HEK293 (cell line): ENCODE measurements at regions not wholly inside any gene's neighbourhood (a gene's known extent, or its start where the extent isn't known, plus 50 kb on each side); places are given as distances from the start of the nearest gene placed in this dataset.

Source experiments
- FEZF1 ChIP-seq: fragments of 450-650 bp; formaldehyde crosslinking; IDR thresholded peaks from 2 replicates; pipeline ENCODE4 v1.5.1; 2016; ENCODE audit warnings: missing biosample characterization, missing genetic modification characterization
- PATZ1 ChIP-seq: fragments of 450-650 bp; formaldehyde crosslinking; IDR thresholded peaks from 2 replicates; pipeline ENCODE4 v1.5.1; 2016; ENCODE audit warnings: missing biosample characterization, missing genetic modification characterization
- PRDM10 ChIP-seq: fragments of 450-650 bp; formaldehyde crosslinking; IDR thresholded peaks from 2 replicates; pipeline ENCODE4 v1.5.1; 2016; ENCODE audit warnings: missing biosample characterization, missing genetic modification characterization
- PRDM4 ChIP-seq: fragments of 450-650 bp; formaldehyde crosslinking; IDR thresholded peaks from 2 replicates; pipeline ENCODE4 v1.5.1; 2017; ENCODE audit warnings: missing biosample characterization, missing genetic modification characterization
- SCRT1 ChIP-seq: fragments of 450-650 bp; formaldehyde crosslinking; IDR thresholded peaks from 2 replicates; pipeline ENCODE4 v1.5.1; 2016; ENCODE audit warnings: missing biosample characterization, missing genetic modification characterization, borderline replicate concordance
- SETDB1 ChIP-seq: IDR thresholded peaks from one replicate; pipeline ENCODE4 v1.6.1; 2017; ENCODE audit warnings: mild to moderate bottlenecking, low read length, moderate library complexity, mixed read lengths; ENCODE audit not compliant: insufficient read length
- TCF7L2 ChIP-seq: IDR thresholded peaks from 2 replicates; pipeline ENCODE4 v1.6.1; 2011; ENCODE audit warnings: low read depth, mild to moderate bottlenecking, inconsistent platforms, low read length, moderate library complexity, borderline replicate concordance
- ZBTB6 ChIP-seq: fragments of 450-650 bp; formaldehyde crosslinking; IDR thresholded peaks from 2 replicates; pipeline ENCODE4 v1.5.1; 2017; ENCODE audit warnings: missing biosample characterization, missing genetic modification characterization
- ZFP37 ChIP-seq: fragments of 450-650 bp; formaldehyde crosslinking; IDR thresholded peaks from 2 replicates; pipeline ENCODE4 v1.5.1; 2016; ENCODE audit warnings: missing biosample characterization, missing genetic modification characterization
- ZIC2 ChIP-seq: fragments of 450-650 bp; formaldehyde crosslinking; IDR thresholded peaks from 2 replicates; pipeline ENCODE4 v1.5.1; 2016; ENCODE audit warnings: missing biosample characterization, missing genetic modification characterization
- ZNF121 ChIP-seq: fragments of 450-650 bp; formaldehyde crosslinking; IDR thresholded peaks from 2 replicates; pipeline ENCODE4 v1.5.1; 2016; ENCODE audit warnings: missing biosample characterization, missing genetic modification characterization
- ZNF157 ChIP-seq: fragments of 450-650 bp; formaldehyde crosslinking; IDR thresholded peaks from 2 replicates; pipeline ENCODE4 v1.5.1; 2016; ENCODE audit warnings: missing biosample characterization, missing genetic modification characterization
- ZNF274 ChIP-seq, 2 experiments: fragments of 200-500 bp in 1 of 2; fragments of 450-650 bp in 1 of 2; sonication (Bioruptor generic) in 1 of 2; formaldehyde crosslinking in 1 of 2; IDR thresholded peaks; 2 replicates each; pipeline versions ENCODE4 v1.5.1 to v1.6.1; 2014 to 2016; ENCODE audit warnings: borderline replicate concordance in 1 of 2, inconsistent platforms in 1 of 2, low read length in 1 of 2, missing biosample characterization in 1 of 2, missing genetic modification characterization in 1 of 2
- ZNF280C ChIP-seq: fragments of 450-650 bp; formaldehyde crosslinking; IDR thresholded peaks from 2 replicates; pipeline ENCODE4 v1.5.1; 2016; ENCODE audit warnings: missing biosample characterization, missing genetic modification characterization
- ZNF350 ChIP-seq: fragments of 450-650 bp; formaldehyde crosslinking; IDR thresholded peaks from 2 replicates; pipeline ENCODE4 v1.5.0; 2017; ENCODE audit warnings: missing biosample characterization, mild to moderate bottlenecking, missing genetic modification characterization
- ZNF362 ChIP-seq: fragments of 450-650 bp; formaldehyde crosslinking; IDR thresholded peaks from 2 replicates; pipeline ENCODE4 v1.5.1; 2016; ENCODE audit warnings: missing biosample characterization, missing genetic modification characterization
- ZNF423 ChIP-seq: fragments of 450-650 bp; formaldehyde crosslinking; IDR thresholded peaks from 2 replicates; pipeline ENCODE4 v1.5.1; 2016; ENCODE audit warnings: missing biosample characterization, missing genetic modification characterization
- ZNF449 ChIP-seq: fragments of 450-650 bp; formaldehyde crosslinking; IDR thresholded peaks from 2 replicates; pipeline ENCODE4 v1.5.1; 2017; ENCODE audit warnings: missing biosample characterization, mild to moderate bottlenecking, missing genetic modification characterization, moderate library complexity
- ZNF501 ChIP-seq: fragments of 450-650 bp; formaldehyde crosslinking; IDR thresholded peaks from 2 replicates; pipeline ENCODE4 v1.5.1; 2016; ENCODE audit warnings: missing biosample characterization, missing genetic modification characterization
- ZNF514 ChIP-seq: fragments of 450-650 bp; formaldehyde crosslinking; IDR thresholded peaks from 2 replicates; pipeline ENCODE4 v1.5.1; 2016; ENCODE audit warnings: missing biosample characterization, missing genetic modification characterization
- ZNF549 ChIP-seq: fragments of 450-650 bp; IDR thresholded peaks from 2 replicates; pipeline ENCODE4 v1.5.1; 2018; ENCODE audit warnings: missing biosample characterization, missing genetic modification characterization, mild to moderate bottlenecking, inconsistent platforms, moderate library complexity
- ZNF596 ChIP-seq: fragments of 450-650 bp; IDR thresholded peaks from 2 replicates; pipeline ENCODE4 v1.5.0; 2018; ENCODE audit warnings: missing biosample characterization, mild to moderate bottlenecking, missing genetic modification characterization, moderate library complexity
- ZNF654 ChIP-seq: fragments of 450-650 bp; formaldehyde crosslinking; IDR thresholded peaks from 2 replicates; pipeline ENCODE4 v1.5.1; 2016; ENCODE audit warnings: low read depth, missing biosample characterization, missing genetic modification characterization
- ZNF664 ChIP-seq: fragments of 450-650 bp; formaldehyde crosslinking; IDR thresholded peaks from 2 replicates; pipeline ENCODE4 v1.5.1; 2016; ENCODE audit warnings: missing biosample characterization, missing genetic modification characterization
- ZNF843 ChIP-seq: fragments of 450-650 bp; formaldehyde crosslinking; IDR thresholded peaks from 2 replicates; pipeline ENCODE4 v1.5.1; 2016; ENCODE audit warnings: missing biosample characterization, missing genetic modification characterization

GRCh38 chr10:33385686-33386085, 51.2 kb upstream of the NRP1 start (continued):
- TF ChIP-seq PRDM4 (tag by site-specific recombination), result no peak
- TF ChIP-seq ZNF664 (tag by site-specific recombination), result no peak
- TF ChIP-seq ZBTB6 (tag by site-specific recombination), result no peak
- no peak for TF ChIP-seq ZNF423 (tag by site-specific recombination)
- TF ChIP-seq PRDM10 (tag by site-specific recombination), result peak; percentile 56; the same call in 1 of the 2 replicates
- no peak for TF ChIP-seq ZNF157 (tag by site-specific recombination)
- TF ChIP-seq ZNF596 (tag by site-specific recombination), result peak; percentile 56; the same call in 1 of the 2 replicates
- TF ChIP-seq ZNF843 (tag by site-specific recombination), result no peak; the same call in 1 of the 2 replicates
- peak; percentile 94 for TF ChIP-seq FEZF1 (tag by site-specific recombination)
- no peak for TF ChIP-seq ZNF514
- no peak for TF ChIP-seq ZNF501 (tag by site-specific recombination)
- TF ChIP-seq PATZ1, result no peak
- TF ChIP-seq ZNF350 (tag by site-specific recombination), result no peak
- TF ChIP-seq ZFP37, result no peak
- no peak for TF ChIP-seq ZNF362
- no peak for TF ChIP-seq ZNF121 (tag by site-specific recombination)
- no peak for TF ChIP-seq TCF7L2
- no peak for TF ChIP-seq ZNF280C (tag by site-specific recombination)
- TF ChIP-seq ZNF274 (IDR thresholded peaks at IDR 0.05; ENCODE audit: low read length), result no peak
- TF ChIP-seq ZNF274 (tag by site-specific recombination; IDR thresholded peaks at IDR 0.05; ENCODE audit: borderline replicate concordance), result no peak
- TF ChIP-seq SETDB1, result no peak
- TF ChIP-seq ZNF549 (tag by site-specific recombination), result no peak
- peak; percentile 44; the same call in 1 of the 2 replicates for TF ChIP-seq SCRT1 (tag by site-specific recombination)
- peak; percentile 95 for TF ChIP-seq ZNF449 (tag by site-specific recombination)
- TF ChIP-seq ZNF654 (tag by site-specific recombination), result no peak
- TF ChIP-seq ZIC2 (tag by site-specific recombination), result peak; percentile 61; the same call in 1 of the 2 replicates
